ENCODE measurements at regions not wholly inside any gene's neighbourhood (a gene's known extent, or its start where the extent isn't known, plus 50 kb on each side); places are given as distances from the start of the nearest gene placed in this dataset.

- no peak for DNase-seq
Observed at GRCh38 chr4:175447016-175447415, 365.0 kb downstream of the GPM6A start.

- DNase-seq, result no peak
Observed at GRCh38 chr4:175450446-175450845, 361.6 kb downstream of the GPM6A start.

- no peak for DNase-seq
Observed at GRCh38 chr4:175451238-175451965, 360.7 kb downstream of the GPM6A start.

GRCh38 chr4:175453456-175453855 lies 358.6 kb downstream of the GPM6A start:
- DNase-seq, result no peak

GRCh38 chr4:175456131-175456530 lies 355.9 kb downstream of the GPM6A start:
- DNase-seq, result no peak

- no peak for DNase-seq
Observed at GRCh38 chr4:175457956-175458355, 354.1 kb downstream of the GPM6A start.

GRCh38 chr4:175459571-175459970 lies 352.5 kb downstream of the GPM6A start:
- DNase-seq, result no peak

- DNase-seq, result no peak
Observed at GRCh38 chr4:175460414-175460813, 351.6 kb downstream of the GPM6A start.

- DNase-seq, result no peak
Observed at GRCh38 chr4:175469514-175469913, 342.6 kb downstream of the GPM6A start.

GRCh38 chr4:175470131-175470530 lies 341.9 kb downstream of the GPM6A start:
- DNase-seq, result no peak

- DNase-seq, result no peak
Observed at GRCh38 chr4:175480404-175480803, 331.7 kb downstream of the GPM6A start.

GRCh38 chr4:175499735-175500352 lies 312.2 kb downstream of the GPM6A start:
- DNase-seq, result no peak

- DNase-seq, result no peak
Observed at GRCh38 chr4:175504318-175504717, 307.7 kb downstream of the GPM6A start.

GRCh38 chr4:175509320-175509719 lies 302.7 kb downstream of the GPM6A start:
- DNase-seq, result no peak

GRCh38 chr4:175511861-175512260 lies 300.2 kb downstream of the GPM6A start:
- DNase-seq, result no peak

- DNase-seq, result no peak
Observed at GRCh38 chr4:175514174-175514573, 297.9 kb downstream of the GPM6A start.

- no peak for DNase-seq
Observed at GRCh38 chr4:175530655-175531054, 281.4 kb downstream of the GPM6A start.

- no peak for DNase-seq
Observed at GRCh38 chr4:175531405-175532091, 280.5 kb downstream of the GPM6A start.

GRCh38 chr4:175536852-175537453 lies 275.1 kb downstream of the GPM6A start:
- DNase-seq, result peak; percentile 15

- DNase-seq, result no peak
Observed at GRCh38 chr4:175539498-175539897, 272.6 kb downstream of the GPM6A start.

- DNase-seq, result no peak
Observed at GRCh38 chr4:175540151-175540550, 271.9 kb downstream of the GPM6A start.

- no peak for DNase-seq
Observed at GRCh38 chr4:175540732-175541131, 271.3 kb downstream of the GPM6A start.

GRCh38 chr4:175542786-175543185 lies 269.3 kb downstream of the GPM6A start:
- DNase-seq, result no peak

GRCh38 chr4:175559126-175559525 lies 252.9 kb downstream of the GPM6A start:
- DNase-seq, result no peak
